NCI-H128 (cell line): ENCODE measurements at regions not wholly inside any gene's neighbourhood (a gene's known extent, or its start where the extent isn't known, plus 50 kb on each side); places are given as distances from the start of the nearest gene placed in this dataset.

Source experiments
- DNase-seq: peaks from one replicate; lab custom pipeline; 2025; ENCODE audit not compliant: unreplicated experiment; lab: John Stamatoyannopoulos, UW

DNA sequence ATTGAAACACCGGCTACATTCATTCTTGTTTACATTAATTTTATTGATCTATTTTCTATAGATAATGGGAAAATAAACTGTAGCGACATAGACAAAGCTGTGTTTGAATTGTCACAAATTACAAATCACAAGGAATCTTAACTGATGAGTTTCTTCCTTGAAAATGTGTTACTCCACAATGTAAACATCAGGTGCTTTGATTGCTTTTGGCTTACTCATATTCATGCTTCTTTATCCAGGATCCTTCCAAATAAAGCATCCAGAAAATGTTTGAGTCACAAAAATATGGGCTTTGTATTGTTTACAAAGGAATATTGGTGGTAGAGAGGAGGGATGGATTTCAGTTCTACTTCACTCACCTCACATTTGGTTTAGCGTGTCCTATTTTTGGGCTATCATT, 64.0 kb downstream of the BMP2 start:
- no peak for DNase-seq

- DNase-seq, result no peak
These were observed 65.3 kb downstream of the BMP2 start for GRCh38 chr20:6832811-6833210.

DNA sequence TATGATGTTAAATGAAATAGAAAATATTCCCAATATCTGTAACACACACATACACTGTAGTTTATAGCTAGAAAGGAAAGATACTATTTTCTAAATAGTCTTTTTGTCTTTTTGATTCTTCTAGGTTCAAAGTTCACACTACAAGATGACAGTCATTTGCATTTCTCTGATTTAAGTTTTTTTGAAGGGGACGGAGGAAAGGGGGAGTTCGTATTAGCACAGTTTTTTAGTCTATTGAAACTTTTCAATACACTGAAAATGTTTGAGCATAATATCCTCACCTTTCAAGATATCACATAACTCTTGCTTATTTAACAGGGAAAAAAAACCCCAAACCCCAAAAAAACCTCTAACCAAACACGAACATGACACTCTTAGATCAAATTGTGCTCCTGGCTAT, 68.1 kb downstream of the BMP2 start:
- no peak for DNase-seq

DNA sequence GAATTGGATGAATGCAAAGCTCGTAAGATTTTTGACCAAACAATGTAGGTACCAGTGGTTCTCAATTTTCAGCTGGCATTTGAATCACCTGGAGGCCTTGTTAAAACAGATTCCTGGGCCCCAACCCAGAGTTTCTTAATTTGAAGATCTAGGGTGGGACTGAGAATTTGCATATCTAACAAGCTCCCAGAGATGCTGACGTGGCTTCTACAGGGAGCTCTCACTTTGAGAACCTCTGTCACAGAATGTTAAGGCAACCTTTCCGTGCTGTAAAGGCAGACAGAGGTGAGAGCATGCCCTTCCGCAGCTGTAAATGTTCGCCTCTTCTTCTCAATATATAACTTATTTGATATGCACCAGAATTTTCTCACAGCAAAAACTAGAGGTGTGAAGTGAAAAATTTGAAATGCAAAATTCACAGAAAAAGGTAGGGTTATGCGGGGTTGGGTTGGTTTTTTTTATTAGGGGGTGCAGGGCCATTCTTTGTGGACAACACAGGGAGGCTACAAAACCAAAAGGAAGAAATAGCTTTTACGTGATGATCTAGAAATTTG, 69.4 kb downstream of the BMP2 start:
- DNase-seq, result no peak

GRCh38 chr20:6837730-6838129, 70.2 kb downstream of the BMP2 start:
- no peak for DNase-seq

DNA sequence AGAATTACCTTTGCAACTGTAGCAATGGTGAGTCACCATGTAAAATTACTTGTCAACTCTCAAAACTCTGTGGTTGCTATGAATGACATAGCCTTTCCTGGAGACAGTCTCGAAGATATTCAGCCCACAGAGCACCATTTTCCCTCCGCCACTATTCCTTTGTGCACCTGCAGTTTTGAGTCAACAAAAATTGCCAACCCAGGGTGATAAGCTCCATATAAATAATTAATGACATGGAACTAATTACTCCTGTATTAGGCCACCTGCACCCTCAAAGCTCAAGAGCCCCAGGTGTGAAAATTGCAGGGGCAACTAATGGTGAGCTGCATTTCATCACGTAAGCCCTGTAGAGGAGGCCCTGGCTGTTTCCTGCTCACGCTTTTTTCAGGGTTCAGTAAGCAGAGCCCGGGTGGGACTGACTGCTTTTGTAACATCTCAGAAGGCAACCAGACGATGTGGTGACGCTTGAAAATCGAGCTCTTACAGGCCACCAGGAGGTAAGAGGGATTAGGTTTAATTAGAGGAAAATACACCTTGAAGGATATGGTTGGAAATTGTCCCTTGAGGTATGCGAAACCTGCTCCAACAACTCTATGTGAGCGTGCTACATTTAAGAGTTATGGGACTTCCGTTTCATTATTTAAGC, 70.8 kb downstream of the BMP2 start:
- no peak for DNase-seq

- no peak for DNase-seq
These were observed 73.6 kb downstream of the BMP2 start for GRCh38 chr20:6841128-6841527.

GRCh38 chr20:6845141-6845540, 77.7 kb downstream of the BMP2 start:
- DNase-seq, result no peak

GRCh38 chr20:6848041-6848440, 80.6 kb downstream of the BMP2 start:
- no peak for DNase-seq

DNA sequence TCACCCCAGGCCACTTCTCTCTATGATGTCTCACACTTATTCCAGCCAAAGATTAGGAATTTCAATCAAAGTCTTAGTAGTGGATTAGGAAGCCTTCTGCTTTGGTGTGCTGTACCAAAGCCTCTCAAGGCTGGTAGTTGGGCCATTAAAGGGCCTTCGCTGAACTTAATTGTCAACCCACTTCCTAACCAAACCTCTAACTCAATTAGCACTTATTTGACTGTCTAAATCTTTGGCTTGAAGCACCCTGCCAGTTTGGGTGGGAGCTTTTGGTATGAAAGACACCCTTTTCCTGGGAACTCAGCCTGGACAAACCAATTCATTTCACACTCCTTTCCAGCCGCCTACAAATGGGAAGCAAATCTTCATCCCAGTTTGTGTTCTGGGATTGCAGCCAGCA, 81.5 kb downstream of the BMP2 start:
- no peak for DNase-seq

- DNase-seq, result no peak
These were observed 83.7 kb downstream of the BMP2 start for GRCh38 chr20:6851136-6851535.

DNA sequence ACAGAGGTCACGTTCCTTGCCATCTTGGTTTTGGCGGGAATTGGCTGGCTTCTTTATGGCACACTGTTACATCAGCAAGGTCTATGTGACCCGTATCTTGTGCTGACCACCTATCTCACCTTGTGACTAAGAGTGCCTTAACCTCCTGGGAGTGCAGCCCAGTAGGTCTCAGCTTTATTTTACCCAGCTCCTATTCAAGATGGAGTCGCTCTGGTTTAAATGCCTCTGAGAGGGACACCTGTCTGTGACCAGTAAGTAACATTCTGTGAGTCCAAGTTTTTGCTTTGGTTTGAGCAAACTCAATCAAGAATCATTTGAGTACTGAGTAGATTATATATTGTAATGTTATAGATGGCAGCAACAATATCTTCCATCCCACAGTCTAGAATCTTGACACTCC, 85.0 kb downstream of the BMP2 start:
- no peak for DNase-seq

- no peak for DNase-seq
These were observed 87.6 kb downstream of the BMP2 start for GRCh38 chr20:6855104-6855503.

GRCh38 chr20:6855796-6856195, 88.3 kb downstream of the BMP2 start:
- no peak for DNase-seq

DNA sequence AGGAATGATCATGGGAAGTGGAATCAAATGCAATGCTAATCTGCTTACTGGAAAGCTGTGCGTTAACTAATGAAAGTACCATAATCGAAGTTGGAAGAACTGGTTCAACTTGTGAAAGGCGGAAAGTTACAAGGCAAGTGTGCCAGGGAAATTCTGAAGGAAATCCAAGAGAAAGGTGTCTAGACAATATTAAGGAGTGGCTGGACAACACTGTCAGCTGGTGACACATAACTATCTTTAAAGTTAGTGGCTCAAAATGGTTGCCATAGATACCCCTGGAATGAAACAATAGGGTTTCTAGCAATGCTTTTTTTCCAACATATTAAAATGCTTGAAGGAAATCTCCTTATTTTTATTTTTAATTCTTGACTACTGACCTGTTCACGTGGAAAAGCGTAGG, 90.4 kb downstream of the BMP2 start:
- no peak for DNase-seq

DNA sequence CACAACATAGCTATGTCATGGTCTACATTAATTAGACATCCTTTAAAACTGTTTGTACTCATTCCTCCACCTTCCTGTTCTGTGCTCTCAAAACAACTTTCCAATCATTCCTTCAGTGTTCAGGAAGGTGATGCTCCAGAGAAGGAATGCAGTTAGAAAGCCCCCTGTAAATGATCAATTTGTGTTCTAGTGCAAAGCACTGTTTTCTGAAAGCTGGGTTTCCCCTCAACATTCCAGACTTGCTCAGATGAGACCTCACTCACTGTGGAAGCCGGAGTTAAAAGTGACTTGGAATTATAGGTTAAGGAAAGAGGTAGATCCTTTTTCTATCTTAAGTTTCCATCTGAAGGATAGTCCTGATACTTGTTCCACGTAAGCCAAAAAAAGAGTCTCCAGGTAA, 95.9 kb downstream of the BMP2 start:
- no peak for DNase-seq

DNA sequence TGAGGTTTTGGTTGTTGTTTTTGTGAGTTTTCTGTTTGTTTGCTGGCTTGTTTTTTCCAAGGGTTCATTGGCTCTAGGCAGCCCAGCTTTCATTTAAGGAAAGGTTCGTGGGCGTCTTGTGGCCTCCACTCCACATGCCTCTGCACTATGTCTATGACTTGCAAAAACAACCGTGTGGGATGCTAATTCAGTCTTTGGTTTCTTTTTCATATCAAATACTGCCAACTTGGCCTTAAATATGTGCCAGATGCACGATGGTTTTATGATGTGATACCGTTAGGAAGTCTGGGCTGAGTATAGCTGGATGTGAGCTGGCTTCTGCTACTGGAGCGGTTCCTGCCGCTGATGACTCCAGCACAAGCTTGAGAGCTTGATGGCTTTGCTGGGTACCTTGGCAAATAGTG, 96.3 kb downstream of the BMP2 start:
- no peak for DNase-seq

- no peak for DNase-seq
These were observed 97.3 kb downstream of the BMP2 start for GRCh38 chr20:6864740-6865139.

DNA sequence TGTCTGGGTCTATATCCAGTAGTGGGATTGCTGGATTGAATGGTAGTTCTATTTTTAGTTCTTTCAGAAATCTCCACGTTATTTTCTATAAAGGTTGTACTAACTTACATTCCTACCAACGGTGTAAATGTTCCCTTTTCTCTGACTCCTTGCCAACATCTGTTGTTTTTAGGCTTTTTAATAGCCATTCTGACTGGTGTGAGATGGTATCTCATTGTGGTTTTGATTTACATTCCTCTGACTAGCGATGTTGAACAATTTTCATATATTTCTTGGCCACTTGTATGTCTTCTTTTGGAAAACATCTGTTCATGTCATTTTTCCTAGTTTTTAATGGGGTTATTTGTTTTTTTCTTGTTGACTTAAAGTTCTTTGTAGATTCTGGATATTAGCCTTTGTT, 99.3 kb downstream of the BMP2 start:
- no peak for DNase-seq

GRCh38 chr20:6868861-6869260, 101.4 kb downstream of the BMP2 start:
- DNase-seq, result no peak

GRCh38 chr20:6870559-6870958, 103.1 kb downstream of the BMP2 start:
- DNase-seq, result no peak

GRCh38 chr20:6877633-6878032, 110.1 kb downstream of the BMP2 start:
- DNase-seq, result no peak

DNA sequence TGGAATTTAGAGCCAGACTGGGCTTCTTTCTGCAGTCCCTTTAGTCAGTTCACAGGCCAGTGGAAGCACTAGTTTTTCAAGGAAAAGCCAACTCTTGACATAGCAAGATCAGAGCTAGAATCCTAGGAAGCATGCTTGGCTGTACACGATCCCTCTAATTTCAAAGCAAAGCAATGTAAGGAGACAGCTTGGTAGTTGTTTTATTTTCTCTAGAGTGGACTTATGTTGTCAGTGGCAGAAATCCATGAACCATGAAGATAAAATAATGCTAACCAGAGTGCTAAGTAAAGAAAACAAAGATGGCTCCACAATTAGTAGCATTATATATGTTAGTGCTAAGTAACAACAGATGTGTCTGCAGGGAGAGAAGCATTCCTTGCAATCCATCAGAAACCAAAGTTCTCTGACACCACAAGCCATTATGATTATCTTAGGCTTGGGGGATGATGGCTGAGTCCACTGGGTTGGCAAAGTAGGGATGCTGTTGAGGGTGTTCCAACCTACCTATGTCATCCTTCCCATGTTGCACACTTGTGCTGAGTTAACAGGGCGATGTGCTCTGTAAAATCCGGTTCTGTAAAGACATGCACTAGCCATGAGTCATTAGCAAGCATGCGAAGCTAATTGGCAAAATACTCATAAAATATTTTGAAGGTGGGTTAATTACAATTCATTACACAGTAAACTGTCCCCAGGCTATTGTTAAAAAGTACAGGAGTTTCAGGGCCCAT, 115.2 kb downstream of the BMP2 start:
- DNase-seq, result no peak
